ENCODE measurements at regions not wholly inside any gene's neighbourhood (a gene's known extent, or its start where the extent isn't known, plus 50 kb on each side); places are given as distances from the start of the nearest gene placed in this dataset.
A peak's percentile ranks its signal among the peaks of the same experiment; 100 is the strongest.

DNA sequence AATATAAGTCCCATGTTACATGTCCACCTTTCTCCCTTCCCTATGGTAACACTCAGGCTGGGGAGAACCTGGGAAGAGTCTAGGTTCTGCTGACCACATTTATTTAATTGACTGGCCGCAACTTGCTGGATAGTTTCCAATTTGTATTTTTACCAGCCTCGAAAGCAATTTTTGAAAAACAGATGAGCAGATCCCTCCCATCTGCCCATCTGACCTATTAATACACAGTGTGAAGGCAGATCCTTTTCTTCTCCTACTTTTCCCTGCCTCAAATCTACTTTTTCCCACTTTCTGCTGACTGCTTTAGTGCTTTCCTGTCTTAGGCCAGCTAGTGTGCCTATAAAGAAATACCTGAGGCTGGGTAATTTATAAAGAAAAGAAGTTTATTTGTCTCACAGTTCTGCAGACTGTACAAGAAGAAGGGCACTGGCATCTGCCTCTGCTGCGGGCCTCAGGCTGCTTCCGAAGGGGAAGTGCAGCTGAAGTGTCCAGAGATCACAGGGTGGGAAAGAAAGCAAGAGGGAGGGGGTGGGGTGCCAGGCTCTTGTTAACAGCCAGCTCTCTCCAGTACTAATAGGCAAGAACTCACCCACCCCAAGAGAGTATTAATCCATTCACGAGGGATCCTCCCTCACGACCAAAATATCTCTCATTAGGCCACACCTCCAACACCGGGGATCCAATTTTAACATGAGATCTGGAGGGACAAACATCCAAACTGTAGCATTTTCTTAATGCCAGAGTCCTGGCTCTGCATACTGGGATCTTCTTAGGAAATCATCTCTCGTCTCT is 336.0 kb upstream of the IGFBP3 start:
- no peak for DNase-seq

GRCh38 chr7:46253520-46253919 is 332.4 kb upstream of the IGFBP3 start:
- DNase-seq: no peak

GRCh38 chr7:46247664-46248063 is 326.6 kb upstream of the IGFBP3 start:
- DNase-seq: no peak

- no peak for DNase-seq
Measured at GRCh38 chr7:46245586-46246111, 324.6 kb upstream of the IGFBP3 start.

DNA sequence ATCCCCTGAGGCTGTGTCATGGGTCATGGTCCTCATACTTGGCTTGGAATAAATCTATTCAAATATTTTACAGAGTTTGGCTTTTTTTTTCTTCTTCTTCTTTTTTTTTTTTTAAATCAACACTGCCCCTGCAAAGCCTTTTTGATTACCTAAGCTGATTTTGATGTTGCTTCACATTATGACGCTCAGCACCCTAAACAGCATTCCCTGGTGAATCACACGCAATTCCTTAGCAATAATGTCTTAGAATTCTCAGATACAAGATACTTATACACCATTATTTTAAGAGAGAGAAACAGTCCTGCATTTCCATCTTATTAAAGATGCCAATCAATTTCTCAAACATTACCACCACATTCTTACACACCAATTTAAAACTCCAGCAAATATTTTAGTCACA is 323.7 kb upstream of the IGFBP3 start:
- no peak for DNase-seq

- DNase-seq: no peak
Measured at GRCh38 chr7:46243406-46243805, 322.3 kb upstream of the IGFBP3 start.

GRCh38 chr7:46239846-46240245 is 318.8 kb upstream of the IGFBP3 start:
- no peak for DNase-seq

DNA sequence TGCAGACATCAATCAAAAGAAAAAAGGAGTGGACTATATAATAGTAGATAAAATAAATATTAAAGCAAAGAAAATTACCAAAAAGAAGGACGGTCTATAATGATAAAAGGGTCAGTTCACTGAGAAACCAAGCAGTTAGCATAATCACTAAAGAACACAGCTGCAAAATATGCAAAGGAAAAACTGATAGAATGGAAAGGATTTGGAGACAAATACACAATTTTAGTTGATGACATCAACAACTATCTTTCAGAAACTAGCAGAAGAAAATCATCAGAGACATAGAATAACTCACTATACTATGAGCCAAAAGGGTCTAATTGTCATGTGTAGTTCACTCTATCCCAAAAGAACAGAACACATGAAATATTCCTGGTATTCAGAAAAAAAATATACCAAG is 316.4 kb upstream of the IGFBP3 start:
- no peak for DNase-seq

- DNase-seq: no peak
Measured at GRCh38 chr7:46233585-46234329, 312.7 kb upstream of the IGFBP3 start.

GRCh38 chr7:46230990-46231305 is 309.9 kb upstream of the IGFBP3 start:
- no peak for DNase-seq

DNA sequence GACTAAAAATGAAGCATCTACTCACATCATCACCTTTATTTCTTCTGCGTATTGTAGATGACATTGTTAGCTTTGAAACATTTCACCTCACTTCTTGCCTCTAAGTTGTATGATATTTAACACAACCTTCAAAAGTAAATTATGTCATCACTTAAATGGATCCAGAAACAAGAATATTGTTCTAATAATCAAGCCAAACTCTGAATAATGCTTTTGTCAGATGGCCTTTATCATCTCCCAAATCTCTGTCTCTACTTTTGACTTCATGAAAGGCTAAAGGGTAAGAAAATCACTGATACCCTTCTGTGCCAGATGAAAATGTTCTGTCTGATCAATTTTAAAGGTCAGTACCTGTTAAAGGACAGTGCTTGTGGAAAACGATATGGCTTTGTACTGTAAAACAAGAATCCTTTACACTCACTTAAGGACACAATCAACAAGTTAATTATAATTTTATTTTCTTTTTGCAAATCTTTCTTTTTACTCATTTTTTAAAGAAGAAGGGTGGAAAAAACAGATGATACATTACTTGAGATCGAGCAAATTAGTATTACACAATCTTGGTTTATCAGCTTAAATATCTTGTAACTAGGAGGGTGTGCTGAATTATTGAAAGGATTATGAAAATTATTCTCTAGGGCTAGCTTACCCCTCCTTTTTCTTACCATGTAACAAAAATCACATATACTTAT is 309.4 kb upstream of the IGFBP3 start:
- DNase-seq: no peak

DNA sequence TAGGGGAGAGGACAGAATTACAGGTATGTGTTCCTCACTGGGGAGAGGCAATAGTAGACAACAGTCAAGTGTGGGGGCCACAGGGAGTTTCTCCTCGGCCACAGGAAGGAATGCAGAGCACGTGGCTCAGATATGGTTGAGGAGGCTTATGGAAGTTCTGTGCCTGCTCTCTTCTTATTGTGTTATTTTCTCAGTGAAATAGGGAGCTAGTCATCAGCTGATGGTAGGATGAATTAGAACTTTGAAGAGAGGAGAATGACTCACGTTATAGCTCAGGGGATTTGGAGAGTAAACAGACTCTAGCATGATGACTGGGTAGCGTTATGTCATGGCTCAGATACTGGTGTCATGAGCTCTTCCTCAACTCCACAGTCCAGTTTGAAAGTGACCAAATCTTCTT is 308.3 kb upstream of the IGFBP3 start:
- DNase-seq: no peak

GRCh38 chr7:46226860-46227259 is 305.8 kb upstream of the IGFBP3 start:
- no peak for DNase-seq

- no peak for DNase-seq
Measured at GRCh38 chr7:46224363-46224762, 303.3 kb upstream of the IGFBP3 start.

DNA sequence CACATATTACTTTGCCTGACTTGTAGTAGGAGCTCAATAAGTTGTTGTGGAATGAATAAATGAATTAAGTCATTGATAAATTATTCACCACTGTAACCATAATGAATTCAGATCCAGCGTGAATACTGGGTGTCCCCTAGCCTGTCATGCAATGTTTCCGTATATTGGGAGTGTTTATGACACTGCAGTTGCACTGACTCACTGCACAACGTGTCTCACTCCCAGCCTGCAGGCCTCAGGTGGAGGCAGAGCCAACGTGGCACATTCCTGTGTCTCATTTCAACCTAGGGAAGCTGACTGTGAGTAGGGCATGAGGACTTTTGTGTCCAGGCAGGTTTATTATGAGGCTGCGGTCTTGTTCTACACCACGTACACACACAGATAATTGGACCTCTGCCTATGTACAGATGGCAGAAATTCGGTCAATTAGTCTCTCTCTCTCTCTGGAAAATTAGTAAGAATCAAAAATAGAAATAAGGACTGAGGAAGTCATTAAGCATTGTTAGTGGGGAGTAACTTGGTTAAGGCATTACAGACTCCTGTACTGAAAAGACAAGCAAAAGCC is 299.1 kb upstream of the IGFBP3 start:
- DNase-seq: no peak

DNA sequence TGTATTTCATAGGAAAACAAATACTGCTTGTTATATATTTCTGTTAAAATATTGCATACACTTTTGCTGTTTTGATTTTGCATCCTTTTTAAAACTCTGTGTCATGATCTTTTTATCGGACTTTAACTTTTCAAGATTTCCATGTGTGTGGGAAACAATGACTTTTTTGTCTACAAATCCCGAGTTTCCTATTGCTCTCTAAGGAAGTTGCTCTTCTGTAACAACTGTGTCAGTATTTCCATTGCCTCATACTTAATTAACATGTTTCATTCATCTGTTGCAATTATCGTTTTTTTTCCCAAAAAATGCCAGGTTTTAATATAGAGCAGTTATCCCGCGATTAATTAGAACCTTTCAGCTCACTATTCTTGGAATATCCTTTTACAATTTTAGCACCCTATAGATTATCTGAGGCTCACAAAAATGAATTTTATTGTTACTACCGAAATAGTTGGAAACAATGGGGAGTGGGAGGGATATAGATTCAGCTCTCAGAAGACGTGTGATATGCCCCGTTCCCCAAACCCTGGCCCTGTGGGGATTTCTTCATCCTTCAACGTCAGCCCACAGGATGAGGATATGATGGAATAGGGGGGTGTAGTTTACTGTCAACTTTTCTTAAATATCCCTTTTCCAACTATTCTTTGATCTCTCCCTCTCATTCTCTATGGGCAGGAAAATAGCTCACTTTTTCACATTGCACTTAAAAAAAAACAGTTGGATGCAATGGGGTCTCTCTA is 297.6 kb upstream of the IGFBP3 start:
- no peak for DNase-seq

- DNase-seq: peak; percentile 21
Measured at GRCh38 chr7:46215987-46216567, 295.0 kb upstream of the IGFBP3 start.

DNA sequence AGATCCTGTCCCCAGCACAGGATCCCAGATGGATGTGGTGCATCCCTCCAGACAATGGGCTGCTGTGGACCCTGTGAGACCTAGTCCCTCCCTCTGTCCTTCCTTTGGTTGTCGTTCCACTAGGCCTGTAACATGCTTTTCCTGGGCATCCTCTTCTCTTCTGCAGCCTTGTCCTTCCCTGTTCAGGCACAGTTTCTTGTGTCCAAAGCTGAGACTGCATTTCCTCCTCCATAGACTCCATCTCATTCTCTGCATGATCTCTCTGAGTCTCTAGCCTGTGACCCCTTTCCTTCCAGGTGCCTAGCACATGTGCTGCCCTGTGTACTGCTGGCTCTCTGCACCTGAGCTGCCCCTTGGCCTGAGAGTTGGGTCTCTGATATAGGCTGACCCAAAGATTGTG is 293.5 kb upstream of the IGFBP3 start:
- DNase-seq: no peak

DNA sequence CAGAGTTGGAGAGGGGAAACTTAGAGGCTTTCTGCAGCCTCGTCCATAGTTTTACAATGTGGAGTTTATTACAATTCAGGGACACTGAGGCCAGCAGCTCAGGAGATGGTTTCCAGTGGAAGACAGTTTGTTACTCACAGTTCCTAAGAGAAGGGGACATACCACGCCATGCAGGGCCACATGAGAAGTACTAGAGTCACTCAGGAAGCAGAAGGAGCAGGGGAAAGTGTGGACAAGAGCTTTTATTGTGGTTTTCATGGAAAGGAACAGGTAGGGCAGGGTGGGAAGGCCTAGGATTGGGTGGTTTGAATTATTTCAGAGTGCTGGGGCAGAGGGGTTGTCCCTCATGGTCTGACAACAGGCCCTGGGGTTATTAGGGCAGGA is 292.1 kb upstream of the IGFBP3 start:
- no peak for DNase-seq

GRCh38 chr7:46212425-46213153 is 291.5 kb upstream of the IGFBP3 start:
- no peak for DNase-seq

DNA sequence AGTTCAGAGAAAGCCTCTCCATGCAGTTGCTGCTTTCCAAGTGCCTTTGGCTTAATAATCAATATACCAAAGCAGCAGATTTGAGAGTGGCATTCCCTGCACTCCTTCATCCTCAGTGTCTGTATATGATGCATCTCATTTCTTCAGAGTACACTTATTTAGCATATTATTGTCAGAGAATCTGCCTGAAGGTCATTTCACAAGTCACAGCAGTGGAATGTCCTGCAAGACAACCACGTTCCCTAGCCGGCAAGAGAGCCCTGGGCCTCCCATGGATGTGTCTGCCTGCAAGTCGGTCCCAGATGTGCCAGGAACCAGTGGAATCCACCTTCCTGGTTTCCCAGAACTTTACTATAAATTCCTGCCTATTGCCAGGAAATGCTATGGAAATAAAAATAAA is 289.4 kb upstream of the IGFBP3 start:
- DNase-seq: no peak
